HepG2 (cell line): ENCODE measurements at regions not wholly inside any gene's neighbourhood (a gene's known extent, or its start where the extent isn't known, plus 50 kb on each side); places are given as distances from the start of the nearest gene placed in this dataset.
A peak's percentile ranks its signal among the peaks of the same experiment; 100 is the strongest.

Source experiments
- ATAC-seq: fragments of 200-7000 bp; cut with Tn5 transposase; 3 replicates; pipeline ENCODE4 v1.9.1; 2020; ENCODE audit warnings: mild to moderate bottlenecking, moderate library complexity
- BruUV-seq: library from RNA; stranded (reverse); fragments of 400-500 nt; replicated peaks from 2 replicates; lab custom pipeline; 2021; lab: Mats Ljungman, UMichigan
- CTCF ChIA-PET: fragments of 300-600 bp; formaldehyde crosslinking; extraction: SDS; loops from one replicate; lab custom pipeline; 2021; ENCODE audit warnings: low total read pairs, inconsistent platforms, low intra/inter-chr PET ratio; lab: Yijun Ruan, JAX
- POLR2A ChIA-PET: fragments of 350-600 bp; sonication (Branson Sonifier 250); formaldehyde crosslinking; loops from one replicate; lab custom pipeline; 2020; ENCODE audit warnings: antibody characterized with exemption, inconsistent platforms; lab: Yijun Ruan, JAX
- DNase-seq: peaks from one replicate; pipeline ENCODE4 v3.0.0-alpha.2; 2015; ENCODE audit warnings: low spot score
- FAIRE-seq: peaks from 3 replicates; lab custom pipeline; 2011; peaks lifted over from hg19 to GRCh38; lab: Jason Lieb, UNC
- H2AFZ ChIP-seq: one replicate; pipeline ENCODE4 v1.6.1; 2011; ENCODE audit warnings: low read length, inconsistent platforms
- H3K27ac ChIP-seq: fragments of 300-600 bp; 3 replicates; pipeline ENCODE4 v1.8.0; 2011; ENCODE audit warnings: mixed run types, mild to moderate bottlenecking, mixed read lengths, low read length, inconsistent platforms; ENCODE audit not compliant: insufficient read depth; ENCODE audit errors: extremely low read length
- H3K27me3 ChIP-seq, 2 experiments: fragments of 200-600 bp in 1 of 2; 2 replicates in 1 of 2; 3 replicates in 1 of 2; pipeline versions ENCODE4 v1.6.0 to v1.8.0; 2011; ENCODE audit warnings: low read length in 2 of 2, mild to moderate bottlenecking in 2 of 2, moderate library complexity in 2 of 2, inconsistent platforms in 1 of 2; ENCODE audit not compliant: insufficient read depth in 2 of 2, control insufficient read depth in 1 of 2
- H3K36me3 ChIP-seq, 2 experiments: fragments of 200-600 bp in 1 of 2; replicated peaks in 1 of 2; 2 replicates in 1 of 2; 3 replicates in 1 of 2; pipeline versions ENCODE4 v1.5.1 to v1.8.0; 2011; ENCODE audit warnings: low read length in 2 of 2, inconsistent platforms in 1 of 2; ENCODE audit not compliant: insufficient read depth in 2 of 2, control insufficient read depth in 1 of 2
- H3K4me1 ChIP-seq: 2 replicates; pipeline ENCODE4 v1.5.1; 2012; ENCODE audit warnings: low read length, inconsistent platforms; ENCODE audit not compliant: insufficient read depth
- H3K4me2 ChIP-seq: 2 replicates; pipeline ENCODE4 v1.6.0; 2011; ENCODE audit warnings: low read depth, low read length, inconsistent platforms
- H3K4me3 ChIP-seq, 3 experiments: fragments of 200-600 bp in 1 of 3; sonication (generic), shearing (Covaris generic) in 1 of 3; replicated peaks in 1 of 3; 2 replicates each; pipeline ENCODE4 v1.5.1; 2011 to 2016; ENCODE audit warnings: low read length in 3 of 3, inconsistent platforms in 2 of 3, low read depth in 2 of 3, mild to moderate bottlenecking in 2 of 3, control low read depth in 1 of 3, mixed read lengths in 1 of 3; ENCODE audit not compliant: insufficient read depth in 1 of 3
- H3K79me2 ChIP-seq: one replicate; pipeline ENCODE4 v1.6.1; 2011; ENCODE audit warnings: low read length, inconsistent platforms; ENCODE audit not compliant: insufficient read depth
- H3K9ac ChIP-seq: 2 replicates; pipeline ENCODE4 v1.6.0; 2011; ENCODE audit warnings: mild to moderate bottlenecking, low read depth, low read length, inconsistent platforms; ENCODE audit not compliant: insufficient read depth
- H3K9me3 ChIP-seq: 2 replicates; pipeline ENCODE4 v1.5.1; 2012; ENCODE audit warnings: mild to moderate bottlenecking, low read length
- H4K20me1 ChIP-seq: 2 replicates; pipeline ENCODE4 v1.6.0; 2011; ENCODE audit warnings: inconsistent platforms, mild to moderate bottlenecking, low read length, moderate library complexity; ENCODE audit not compliant: insufficient read depth
- BORCS8-MEF2B ChIP-seq: sonication (generic); formaldehyde crosslinking; IDR thresholded peaks from 2 replicates; pipeline ENCODE4 v1.8.0; 2022; ENCODE audit warnings: mild to moderate bottlenecking, missing genetic modification reagents
- FOXM1 ChIP-seq: sonication (generic); formaldehyde crosslinking; IDR thresholded peaks from 2 replicates; pipeline ENCODE4 v1.5.0; 2020; ENCODE audit warnings: missing genetic modification reagents
- HBP1 ChIP-seq: IDR thresholded peaks from 2 replicates; pipeline ENCODE4 v1.6.1; 2016; ENCODE audit warnings: low read depth, control low read depth
- HES4 ChIP-seq: sonication (generic); formaldehyde crosslinking; IDR thresholded peaks from 2 replicates; pipeline ENCODE4 v1.9.0; 2021; ENCODE audit warnings: mild to moderate bottlenecking, missing genetic modification reagents, borderline replicate concordance
- HNF4A ChIP-seq: sonication (generic); formaldehyde crosslinking; IDR thresholded peaks from 2 replicates; pipeline ENCODE4 v1.4.0; 2020; ENCODE audit warnings: missing genetic modification reagents
- JUN ChIP-seq: sonication (generic); formaldehyde crosslinking; IDR thresholded peaks from 2 replicates; pipeline ENCODE4 v1.4.0; 2020; ENCODE audit warnings: mild to moderate bottlenecking, missing genetic modification reagents
- MTA3 ChIP-seq: sonication (generic); formaldehyde crosslinking; IDR thresholded peaks from 2 replicates; pipeline ENCODE4 v1.4.0; 2020; ENCODE audit warnings: missing genetic modification reagents
- NR2C2 ChIP-seq: sonication (generic); formaldehyde crosslinking; IDR thresholded peaks from 2 replicates; pipeline ENCODE4 v1.4.0; 2020; ENCODE audit warnings: missing genetic modification reagents, mild to moderate bottlenecking, moderate library complexity, borderline replicate concordance
- RBFOX2 ChIP-seq: fragments of 200-400 bp; formaldehyde crosslinking; IDR thresholded peaks from 2 replicates; pipeline ENCODE4 v1.6.1; 2017; ENCODE audit warnings: low read depth, mild to moderate bottlenecking, low read length
- RXRB ChIP-seq: IDR thresholded peaks from 2 replicates; pipeline ENCODE4 v1.6.1; 2016; ENCODE audit warnings: borderline replicate concordance, missing genetic modification reagents, missing compliant biosample characterization
- ZBTB25 ChIP-seq: IDR thresholded peaks from 2 replicates; pipeline ENCODE4 v1.6.1; 2018; ENCODE audit warnings: missing genetic modification reagents
- ZBTB37 ChIP-seq: sonication (generic); formaldehyde crosslinking; IDR thresholded peaks from 2 replicates; pipeline ENCODE4 v1.4.0; 2020; ENCODE audit warnings: mild to moderate bottlenecking, missing genetic modification reagents
- ZNF260 ChIP-seq: sonication (generic); formaldehyde crosslinking; IDR thresholded peaks from 2 replicates; pipeline ENCODE4 v1.4.0; 2020; ENCODE audit warnings: missing genetic modification reagents, low read depth, mild to moderate bottlenecking, borderline replicate concordance
- ZNF605 ChIP-seq: sonication (generic); formaldehyde crosslinking; IDR thresholded peaks from 2 replicates; pipeline ENCODE4 v1.8.0; 2022; ENCODE audit warnings: mild to moderate bottlenecking, missing genetic modification reagents
- ZNF883 ChIP-seq: sonication (generic); formaldehyde crosslinking; IDR thresholded peaks from 2 replicates; pipeline ENCODE4 v1.5.1; 2020; ENCODE audit warnings: mild to moderate bottlenecking, missing genetic modification reagents; ENCODE audit errors: not compliant biosample characterization
- ZSCAN9 ChIP-seq: IDR thresholded peaks from 2 replicates; pipeline ENCODE4 v1.6.1; 2016; ENCODE audit warnings: borderline replicate concordance
- WGBS: methylation state at CpG from one replicate; pipeline ENCODE4 v1.1.6; 2017; ENCODE audit warnings: low lambda C conversion rate; 5-methylcytosine and 5-hydroxymethylcytosine counted together
- in situ Hi-C: cut with HindIII; loops from 2 replicates; pipeline ENCODE4 v1.10.0; 2017; ENCODE audit warnings: low pct_unique_long_range_greater_than_20kb; ENCODE audit not compliant: extremely low pct_ligation_motif_present
- intact Hi-C: fragments of 100-400 bp; cut with micrococcal nuclease; formaldehyde crosslinking; loops from one replicate; pipeline ENCODE4 v1.10.0; 2022; ENCODE audit not compliant: unreplicated experiment

GRCh38 chr2:10225291-10226037 lies 77.2 kb upstream of the HPCAL1 start (continued):
- TF ChIP-seq HES4 = 0 out of 2 replicates have a peak, but pooled peaks have one; percentile 58

- H3K27ac ChIP-seq = no peak overlapping the region
- no TSS peak for BruUV-seq
- ATAC-seq (peak; percentile 67), DNase-seq (no peak), FAIRE-seq (no peak)
- H3K27me3 ChIP-seq = peaks cover 19 to 67% of the 10 kb centered on the region in 2 experiments; a peak in 4 of 5 replicates
- no peaks in the 10 kb centered on the region for H3K79me2 ChIP-seq
- H4K20me1 ChIP-seq = no peaks in the 10 kb centered on the region; the same call in 1 of the 2 replicates
- 21% methylated on average over 19 of the region's 19 CpGs for WGBS
- H3K4me3 ChIP-seq = peak overlapping the region in 2 of 3 experiments; percentile 10 to 50; a peak in 2 of 6 replicates
- H3K9me3 ChIP-seq = no peaks in the 10 kb centered on the region
- CTCF ChIA-PET = no interaction called here
- peak overlapping the region; percentile 57 for H2AFZ ChIP-seq
- no peaks in the 10 kb centered on the region for H3K36me3 ChIP-seq
- POLR2A ChIA-PET = interaction anchor here (1.5 kb wide), 1 partner anchor 18 kb away, joined by 3 read pairs; no protein-coding TSS in a partner anchor
- peak overlapping the region; percentile 55 for H3K4me2 ChIP-seq
- H3K9ac ChIP-seq = no peak overlapping the region
- in situ Hi-C loops = no loop called here
- peaks cover 50% of the 10 kb centered on the region for H3K4me1 ChIP-seq
- intact Hi-C loops = loop anchor here (5.0 kb wide), 1 partner anchor 101 kb away; no protein-coding TSS in a partner anchor
- TF ChIP-seq RBFOX2 (no peak), HNF4A (CRISPR knock-in tag) (peak; percentile 61), FOXM1 (CRISPR knock-in tag) (no peak), BORCS8-MEF2B (CRISPR knock-in tag) (0 out of 2 replicates have a peak, but pooled peaks have one; percentile 9), JUN (CRISPR knock-in tag) (no peak), NR2C2 (CRISPR knock-in tag) (peak; percentile 41; the same call in 1 of the 2 replicates), ZNF260 (CRISPR knock-in tag) (no peak), ZSCAN9 (no peak), HBP1 (CRISPR knock-in tag) (no peak), ZBTB37 (CRISPR knock-in tag) (no peak), ZBTB25 (CRISPR knock-in tag) (no peak), RXRB (CRISPR knock-in tag) (0 out of 2 replicates have a peak, but pooled peaks have one; percentile 19), ZNF605 (CRISPR knock-in tag) (peak; percentile 58; the same call in 1 of the 2 replicates), MTA3 (CRISPR knock-in tag) (no peak), ZNF883 (CRISPR knock-in tag) (no peak)
These were observed 76.5 kb upstream of the HPCAL1 start for GRCh38 chr2:10226038-10226724.
